Esophagus squamous epithelium (tissue), 4 donors: ENCODE measurements at regions not wholly inside any gene's neighbourhood (a gene's known extent, or its start where the extent isn't known, plus 50 kb on each side); places are given as distances from the start of the nearest gene placed in this dataset.

ENCODE experiments used
- CTCF ChIP-seq, 6 experiments: fragments of 450-650 bp in 4 of 6; fragments of 200-600 bp in 2 of 6; sonication (generic) in 2 of 6; IDR thresholded peaks; one replicate each; pipeline ENCODE4 v1.5.1; 2016 to 2019; ENCODE audit warnings: antibody characterized with exemption in 6 of 6, mild to moderate bottlenecking in 4 of 6, moderate library complexity in 4 of 6
- POLR2A ChIP-seq, 4 donors: fragments of 450-650 bp; IDR thresholded peaks; one replicate each; pipeline ENCODE4 v1.6.1; 2017; ENCODE audit warnings: antibody characterized with exemption in 4 of 4, mild to moderate bottlenecking in 4 of 4, moderate library complexity in 3 of 4

- TF ChIP-seq CTCF (IDR thresholded peaks at IDR 0.05) (no peak), POLR2A (IDR thresholded peaks at IDR 0.05) (no peak)
Measured at GRCh38 chr1:2953688-2954285, 67.5 kb upstream of the ACTRT2 start.
